Activated CD8-positive, alpha-beta memory T cell treated with anti-CD3 and anti-CD28 coated beads for 24 hours (primary cell): ENCODE measurements at regions not wholly inside any gene's neighbourhood (a gene's known extent, or its start where the extent isn't known, plus 50 kb on each side); places are given as distances from the start of the nearest gene placed in this dataset.

ENCODE experiments used
- DNase-seq: peaks from one replicate; pipeline ENCODE4 v3.0.0-alpha.2; 2020

DNA sequence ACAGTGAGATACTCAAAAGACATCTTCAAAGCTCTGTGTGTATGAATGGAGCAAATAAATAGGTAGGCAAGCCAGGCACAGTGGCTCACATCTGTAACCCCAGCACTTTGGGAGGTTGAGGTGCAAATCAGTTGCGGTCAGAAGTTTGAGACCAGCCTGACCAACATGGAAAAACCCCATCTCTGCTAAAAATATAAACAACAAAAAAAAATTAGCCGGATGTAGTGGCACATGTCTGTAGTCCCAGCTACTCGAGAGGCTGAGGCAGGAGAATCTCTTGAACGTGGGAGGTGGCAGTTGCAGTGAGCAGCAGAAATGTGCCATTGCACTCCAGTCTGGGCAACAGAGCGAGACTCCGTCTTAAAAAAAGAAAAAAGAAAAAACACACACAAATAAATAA lies 945.1 kb upstream of the PIK3C3 start:
- DNase-seq: no peak

DNA sequence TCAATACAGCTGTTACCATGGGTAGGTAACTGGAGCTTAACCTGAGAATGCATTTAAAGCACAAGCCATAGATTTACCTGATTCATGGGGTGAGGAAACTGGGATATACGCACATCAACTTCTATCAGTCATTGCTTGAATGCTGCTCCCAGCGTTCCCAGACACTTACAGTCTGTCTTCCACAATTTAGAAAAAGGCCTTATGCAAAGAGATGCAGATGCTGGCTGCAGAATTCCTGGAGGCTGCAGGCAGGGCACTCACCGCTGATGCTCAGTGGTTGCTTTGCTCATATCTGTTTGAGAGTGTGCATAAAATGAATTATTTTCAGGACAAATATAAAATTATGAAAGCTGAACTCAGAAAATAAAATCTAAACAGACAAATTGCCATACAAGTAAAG lies 950.7 kb upstream of the PIK3C3 start:
- no peak for DNase-seq

DNA sequence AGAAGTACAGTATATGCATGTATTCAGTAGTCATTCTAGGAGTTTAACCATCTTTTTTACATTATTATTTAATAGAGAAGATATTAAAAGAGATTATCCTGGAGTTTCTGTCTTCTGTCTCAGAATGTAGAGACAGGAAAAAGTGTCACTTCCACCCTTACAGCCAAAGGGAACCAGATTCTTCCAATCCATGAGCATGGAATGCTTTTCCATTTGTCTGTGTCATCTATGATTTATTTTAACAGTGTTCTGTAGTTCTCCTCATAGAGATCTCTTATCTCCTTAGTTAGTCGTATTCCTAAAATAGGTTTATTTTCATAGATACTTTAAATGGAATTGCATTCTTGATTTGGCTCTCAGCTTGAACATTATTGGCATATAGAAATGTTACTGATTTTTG lies 959.5 kb upstream of the PIK3C3 start:
- DNase-seq: no peak

DNA sequence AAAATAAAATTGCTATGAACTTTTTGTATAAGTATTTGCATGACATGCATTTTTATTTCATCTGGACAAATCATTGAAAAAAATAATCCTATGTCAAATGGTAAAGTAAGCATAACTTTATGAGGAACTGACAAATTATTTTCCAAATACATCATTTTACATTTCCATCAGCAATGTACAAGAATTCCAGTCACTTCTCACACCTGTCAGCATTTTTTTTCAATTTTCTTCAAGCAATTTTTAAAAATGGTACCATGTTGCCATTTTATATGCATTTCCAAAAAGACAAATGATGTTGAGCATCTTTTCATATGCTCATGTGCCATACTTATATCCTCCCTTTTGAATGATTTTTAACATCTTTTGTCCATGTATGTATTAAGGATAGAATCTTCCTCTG lies 961.7 kb upstream of the PIK3C3 start:
- no peak for DNase-seq

DNA sequence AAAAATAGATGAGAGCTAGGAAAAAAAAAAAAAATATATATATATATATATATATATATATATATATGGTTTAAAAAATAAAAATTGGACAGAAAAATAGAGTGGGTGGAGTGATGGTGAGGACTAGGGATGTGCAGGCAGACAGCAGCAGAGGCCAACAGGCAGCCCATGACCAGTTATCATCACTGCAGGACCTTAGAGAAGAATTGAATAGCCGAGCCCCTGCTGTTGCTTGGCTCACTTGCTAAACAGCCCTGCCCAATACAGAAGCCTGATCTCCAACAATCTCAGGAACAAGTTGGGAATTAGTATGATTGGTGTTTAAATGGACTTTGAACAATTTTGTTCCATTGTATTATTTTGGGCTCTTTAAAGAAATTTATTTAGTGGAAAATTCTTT lies 967.5 kb upstream of the PIK3C3 start:
- no peak for DNase-seq

DNA sequence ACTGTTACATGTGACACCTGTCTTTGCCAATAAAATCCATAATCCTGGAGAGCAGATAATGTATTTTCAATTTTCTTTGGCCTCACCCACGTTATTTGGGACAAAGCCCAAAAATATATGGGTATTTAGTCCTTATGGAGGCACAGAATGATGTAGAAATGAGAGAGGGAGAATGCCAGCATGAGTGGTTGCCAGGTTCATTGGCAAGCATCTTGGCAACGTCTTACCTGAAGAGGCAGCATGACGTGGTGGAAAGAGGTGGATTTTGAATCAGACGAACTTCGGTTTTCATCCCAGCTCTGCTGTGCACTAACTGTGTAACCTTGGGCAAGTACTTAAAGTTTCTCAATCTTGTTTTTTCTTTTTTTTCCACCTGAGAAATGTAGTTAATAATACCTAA lies 969.6 kb upstream of the PIK3C3 start:
- no peak for DNase-seq

DNA sequence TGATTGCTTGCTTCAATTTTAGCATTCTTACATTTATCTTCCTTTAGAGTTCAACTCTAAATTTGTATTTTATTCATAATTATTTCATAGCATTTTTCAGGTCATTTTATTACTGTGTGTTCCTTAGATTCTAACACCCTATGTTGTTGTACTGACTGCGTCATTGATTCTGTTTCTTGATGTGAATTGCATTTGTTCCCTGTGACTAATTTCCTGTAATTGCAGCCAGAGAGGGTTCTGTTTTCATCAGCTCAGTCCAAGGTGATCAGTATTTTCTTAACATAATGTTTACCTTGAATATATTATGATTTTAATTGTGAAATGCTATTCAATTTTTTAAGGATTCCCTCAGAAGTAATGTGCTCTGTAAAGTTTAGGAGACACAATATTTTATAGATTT lies 970.2 kb upstream of the PIK3C3 start:
- no peak for DNase-seq

DNA sequence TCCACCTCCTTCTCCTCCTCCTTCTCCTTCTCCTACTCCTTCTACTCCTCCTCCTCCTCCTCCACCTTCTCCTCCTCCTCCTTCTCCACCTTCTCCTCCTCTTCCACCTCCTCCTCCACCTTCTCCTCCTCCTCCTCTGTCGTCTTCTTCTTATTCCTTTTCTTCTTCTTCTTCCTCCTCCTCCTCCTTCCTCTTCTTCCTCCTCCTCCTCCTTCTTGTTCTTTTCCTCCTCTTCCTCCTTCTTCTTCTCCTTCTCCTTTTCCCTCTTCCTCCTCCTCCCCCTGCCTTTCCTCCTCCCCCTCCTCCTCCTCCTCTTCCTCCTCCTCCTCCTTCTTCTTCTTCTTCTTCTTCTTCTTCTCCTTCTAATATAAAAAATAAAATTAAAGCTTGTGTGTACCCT lies 971.2 kb upstream of the PIK3C3 start:
- no peak for DNase-seq

DNA sequence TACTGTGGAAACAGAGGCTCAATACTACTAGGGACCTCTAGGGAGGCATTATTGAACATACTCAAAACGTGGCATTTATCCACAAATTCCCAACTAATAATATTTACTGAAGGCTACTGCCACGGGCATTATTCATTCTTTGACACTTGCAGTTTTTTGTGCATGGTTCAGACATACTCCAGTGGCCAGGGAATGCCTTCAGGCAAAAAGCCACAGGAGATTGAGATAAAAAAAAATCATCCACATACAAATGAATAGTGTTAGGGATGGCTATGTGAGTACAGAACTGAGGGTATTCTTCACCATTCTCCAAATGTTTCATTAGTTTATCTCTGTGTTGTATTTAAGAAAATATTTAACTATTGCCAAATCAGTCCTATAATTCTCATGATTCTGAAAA lies 974.9 kb upstream of the PIK3C3 start:
- no peak for DNase-seq

DNA sequence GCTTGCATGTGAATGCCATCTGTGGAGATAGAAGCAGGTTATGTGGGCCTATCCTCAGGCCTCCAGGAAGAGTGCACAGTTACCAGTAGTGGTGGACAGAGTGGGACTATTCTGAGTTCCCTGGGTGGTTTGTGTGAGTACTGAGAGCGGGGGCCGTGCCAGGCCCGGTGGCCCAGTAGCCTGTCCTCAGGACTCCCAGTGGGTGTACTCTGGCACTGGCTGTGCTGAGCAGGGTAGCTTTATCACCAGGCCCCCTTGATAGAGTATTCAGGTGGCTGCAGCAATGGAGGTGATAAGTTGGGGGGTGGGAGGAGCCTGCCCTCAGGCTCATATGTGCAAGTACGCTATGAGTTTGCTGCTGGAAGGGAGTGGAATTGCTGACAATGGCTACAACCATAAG lies 979.0 kb upstream of the PIK3C3 start:
- no peak for DNase-seq

DNA sequence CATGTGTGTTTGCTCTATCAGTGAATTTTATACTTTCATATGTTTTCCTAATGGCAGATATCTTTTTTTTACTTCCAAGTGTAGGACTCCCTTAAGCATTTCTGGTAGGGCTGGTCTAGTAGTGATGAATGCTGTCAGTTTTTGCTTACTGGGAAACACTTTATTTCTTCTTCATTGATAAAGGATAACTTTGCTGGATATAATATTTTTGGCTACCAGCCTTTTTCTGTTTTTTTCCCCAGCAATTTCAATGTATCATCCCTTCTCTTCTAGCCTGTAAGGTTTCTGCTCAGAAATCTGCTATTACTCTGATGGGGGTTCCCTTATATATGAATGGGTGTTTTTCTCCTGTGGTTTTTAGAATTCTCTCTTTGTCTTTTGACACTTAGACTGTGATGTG lies 980.6 kb upstream of the PIK3C3 start:
- no peak for DNase-seq

DNA sequence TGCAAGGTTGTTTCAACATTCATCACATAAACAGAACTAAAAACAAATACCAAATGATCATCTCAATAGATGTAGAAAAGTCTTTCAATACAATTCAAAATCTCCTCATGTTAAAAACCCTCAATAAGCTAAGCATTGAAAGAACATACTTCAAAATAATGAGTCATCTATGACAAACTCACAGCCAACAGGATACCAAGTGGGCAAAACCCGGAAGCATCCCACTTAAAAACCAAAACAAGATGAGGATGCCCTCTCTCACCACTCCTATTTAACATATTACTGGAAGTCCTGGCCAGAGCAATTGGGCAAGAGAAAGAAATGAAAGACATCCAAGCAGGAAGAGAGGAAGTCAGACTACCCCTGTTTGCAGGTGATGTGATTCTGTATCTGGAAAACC lies 992.2 kb upstream of the PIK3C3 start:
- DNase-seq: no peak

DNA sequence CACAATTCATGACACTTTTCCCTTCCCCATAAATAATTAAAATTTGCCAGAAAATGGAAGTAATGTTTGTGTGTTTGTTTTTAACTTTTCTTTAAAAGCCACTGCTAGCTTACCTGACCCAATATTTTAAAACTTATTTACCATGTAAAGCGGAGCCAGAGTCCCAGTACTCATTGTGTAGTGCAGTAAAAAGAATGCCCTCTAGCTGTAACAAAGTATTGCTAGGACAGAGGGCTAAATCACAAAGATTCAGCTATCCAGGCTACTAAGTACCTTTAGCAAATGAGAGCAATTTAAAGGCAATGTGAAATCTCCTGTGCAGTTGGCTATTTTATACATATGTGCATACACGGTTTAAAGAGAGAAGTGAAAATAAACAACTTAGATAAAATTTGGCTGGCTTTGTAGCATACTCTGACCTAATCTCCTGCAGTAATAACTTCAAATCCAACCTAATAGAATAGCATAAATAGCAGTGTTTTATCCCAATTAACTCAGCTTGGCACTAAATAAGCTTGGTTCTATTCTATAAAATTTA lies 997.4 kb upstream of the PIK3C3 start:
- DNase-seq: no peak

DNA sequence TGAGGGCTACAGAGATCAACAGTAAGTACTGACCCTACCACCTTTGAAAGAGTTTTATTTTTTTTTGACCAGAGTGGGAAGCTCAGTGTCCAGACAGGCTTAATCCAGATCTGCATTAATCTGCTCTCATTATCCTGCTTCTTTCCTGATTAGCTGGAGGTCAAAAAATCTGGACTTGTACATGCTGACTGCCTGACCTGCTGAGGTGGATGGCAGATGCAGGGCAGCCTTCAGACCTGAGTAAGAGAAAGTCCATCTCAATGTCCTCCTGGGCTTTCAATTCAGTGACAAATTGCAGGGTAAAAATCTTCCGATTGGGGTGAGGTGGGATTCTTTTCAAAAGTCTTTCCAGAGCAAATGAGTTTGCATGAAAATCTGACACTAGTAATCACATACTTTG lies 998.8 kb upstream of the PIK3C3 start:
- DNase-seq: no peak

DNA sequence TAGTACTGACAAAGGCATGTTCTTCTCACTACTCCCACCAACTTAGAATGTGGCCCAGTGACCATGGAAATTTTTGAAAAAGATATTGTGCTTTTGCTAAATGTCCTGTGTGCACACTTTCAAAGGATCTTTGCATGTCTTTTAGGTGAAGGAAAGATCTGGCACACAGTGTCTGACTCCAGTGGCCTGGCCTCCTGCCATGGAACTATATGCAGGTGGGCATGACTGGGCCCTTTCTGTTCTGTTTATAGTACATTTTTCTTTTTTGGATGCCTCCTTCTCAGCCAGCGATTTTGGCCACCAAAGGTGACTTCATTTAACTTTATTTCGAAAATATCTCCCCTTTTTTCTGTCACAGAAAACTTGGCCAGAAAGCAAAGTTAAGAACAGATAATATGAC lies 999.7 kb upstream of the PIK3C3 start:
- no peak for DNase-seq

DNA sequence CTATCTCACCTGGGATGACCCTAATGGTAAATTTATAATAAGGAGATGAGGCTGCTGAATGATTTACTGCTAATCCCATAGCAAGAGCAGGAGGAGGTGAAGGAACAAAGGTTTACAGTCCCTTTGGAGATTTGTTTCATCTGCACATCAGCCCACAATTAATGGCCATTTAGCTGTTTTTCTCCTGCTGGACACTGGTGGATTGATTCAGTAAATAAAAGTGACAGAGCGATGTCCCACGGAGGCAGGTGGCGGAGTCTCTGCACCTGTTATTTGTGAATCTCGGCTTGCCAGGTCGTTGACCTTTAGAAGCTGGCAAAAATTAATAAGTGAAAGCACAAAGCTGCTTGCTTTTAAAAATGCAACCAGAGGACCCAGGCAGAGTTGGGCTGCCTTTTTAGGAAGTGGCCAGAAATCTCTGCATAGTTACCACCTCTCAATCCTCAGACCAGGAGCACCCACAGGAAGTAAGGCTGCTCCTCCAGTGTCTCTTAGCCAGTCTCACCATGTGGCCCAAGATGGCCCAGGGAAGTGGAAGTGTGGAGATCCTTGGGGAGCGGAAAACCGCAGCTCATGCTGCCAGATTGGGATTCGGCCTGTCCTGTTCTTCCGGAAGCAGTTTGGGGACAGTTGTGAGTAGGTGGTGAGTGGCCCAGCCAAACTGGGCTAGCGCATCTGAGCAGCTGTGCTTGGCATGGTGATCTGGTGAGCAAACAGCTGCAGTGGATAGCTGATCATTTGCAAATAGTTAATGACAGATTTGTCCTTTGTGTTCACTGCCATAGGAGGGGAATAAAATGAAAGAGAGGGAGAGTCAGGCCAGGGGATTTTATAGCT lies 1005.7 kb upstream of the PIK3C3 start:
- DNase-seq: no peak

DNA sequence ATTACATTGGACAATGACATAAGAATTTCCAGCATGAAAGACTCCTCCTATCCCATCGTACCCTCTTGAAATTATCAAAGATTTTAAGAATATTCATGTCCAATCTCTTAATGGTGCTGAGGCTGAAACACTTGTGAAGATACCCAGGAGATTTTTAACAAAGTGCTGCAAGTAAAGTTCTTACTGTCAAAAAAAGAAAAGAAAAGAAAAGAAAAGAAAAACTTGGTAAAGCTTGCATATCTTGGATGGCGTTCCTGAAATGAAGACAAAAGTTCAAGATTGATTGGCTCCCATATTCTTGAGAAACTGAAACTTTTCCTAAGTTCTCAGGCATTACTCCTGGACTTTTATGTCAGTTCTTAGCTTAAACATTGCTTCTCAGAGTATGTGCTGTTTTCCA lies 1010.5 kb upstream of the PIK3C3 start:
- DNase-seq: no peak

DNA sequence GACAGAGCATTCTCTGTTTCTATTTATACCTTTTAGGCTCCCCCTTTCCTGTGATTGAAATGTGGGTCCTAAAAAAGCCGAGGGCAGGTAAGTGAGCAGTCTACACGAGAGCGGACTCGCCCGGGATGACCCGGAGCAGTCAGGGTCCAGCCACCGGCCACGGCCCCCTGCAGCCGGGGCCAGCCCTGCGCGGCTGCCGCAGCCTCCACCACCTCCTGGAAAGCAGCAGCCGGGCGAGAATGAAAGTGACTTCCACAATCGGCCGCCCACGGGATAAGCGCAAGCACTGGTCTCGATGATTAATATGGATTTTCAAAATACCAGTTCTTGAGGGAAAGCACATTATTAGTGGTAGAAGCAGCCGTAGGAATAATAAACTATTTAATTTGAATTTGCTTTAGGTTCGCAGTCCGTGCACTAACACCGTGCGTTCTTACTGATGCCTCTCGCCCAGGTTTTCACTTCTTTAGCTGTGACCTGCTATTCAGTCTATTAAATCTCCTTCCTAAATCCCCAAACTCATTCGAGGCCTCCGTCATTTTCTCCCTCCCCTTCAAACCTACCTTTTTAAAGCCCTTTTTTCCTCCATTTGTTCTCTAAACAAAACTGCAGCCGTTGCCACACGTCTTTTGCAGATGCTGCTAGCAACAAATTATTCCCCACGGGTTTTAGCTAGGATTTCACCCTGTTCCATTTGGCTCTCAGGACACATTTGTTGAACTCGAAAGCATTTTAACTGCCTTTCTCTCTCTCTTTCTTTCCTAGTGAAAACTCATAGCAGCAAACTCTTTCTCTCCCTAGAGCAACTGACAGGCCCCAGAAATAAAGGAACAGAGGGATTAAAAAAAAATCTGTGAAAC lies 1015.1 kb upstream of the PIK3C3 start:
- no peak for DNase-seq

DNA sequence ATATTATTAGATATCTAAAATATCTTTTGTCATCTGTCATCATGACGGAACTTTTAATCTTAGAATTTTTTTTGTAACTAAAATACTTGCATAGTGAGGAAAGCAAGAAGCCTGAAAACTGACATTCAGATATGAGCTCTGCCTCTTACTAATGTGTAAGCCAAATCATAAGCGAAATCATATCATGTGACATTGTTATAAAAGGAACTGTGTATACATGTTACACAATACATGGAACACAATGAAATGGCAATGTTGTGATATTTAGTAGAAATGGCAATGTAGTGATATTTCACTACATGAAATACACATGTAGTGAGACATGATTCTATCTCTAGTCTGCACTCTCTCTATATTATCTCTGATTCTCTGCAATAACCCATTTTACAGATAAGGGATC lies 1016.4 kb upstream of the PIK3C3 start:
- no peak for DNase-seq

DNA sequence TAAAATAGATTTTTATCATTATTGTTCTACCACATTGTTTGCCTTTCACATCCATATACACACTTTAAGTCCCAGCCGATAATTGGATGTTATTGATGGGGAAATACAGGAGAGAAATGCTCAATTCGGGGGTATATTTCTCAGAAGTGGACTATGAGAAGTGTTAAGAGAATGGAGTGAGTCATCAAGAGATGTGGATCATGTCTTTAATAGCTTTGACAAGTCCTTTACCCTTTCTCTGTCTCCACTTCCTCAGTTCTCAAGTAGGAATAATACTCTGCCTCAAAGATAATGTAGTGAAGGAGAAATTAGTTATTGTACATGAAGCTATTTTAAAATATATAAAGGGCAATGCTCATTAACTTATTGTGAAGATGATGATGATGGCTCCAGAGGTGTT lies 1017.6 kb upstream of the PIK3C3 start:
- no peak for DNase-seq

DNA sequence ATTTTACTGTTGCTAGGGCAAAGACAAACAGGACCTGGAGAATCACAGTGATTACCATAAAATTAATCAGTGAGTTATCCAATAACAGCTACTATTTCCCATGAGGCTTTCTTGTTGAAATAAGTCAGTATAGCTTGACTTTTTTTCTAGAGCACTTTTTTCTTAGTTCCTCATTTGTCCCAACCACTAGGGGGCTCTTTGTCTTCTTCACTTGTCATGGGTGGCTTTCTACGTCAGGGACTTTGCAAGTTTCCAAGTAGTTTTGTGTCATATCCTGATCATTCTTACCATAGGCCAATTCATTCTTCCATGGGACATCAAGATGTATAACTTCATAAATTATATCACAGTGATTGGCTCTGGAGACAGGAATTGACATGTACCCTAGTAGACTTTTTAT lies 1019.6 kb upstream of the PIK3C3 start:
- DNase-seq: no peak

DNA sequence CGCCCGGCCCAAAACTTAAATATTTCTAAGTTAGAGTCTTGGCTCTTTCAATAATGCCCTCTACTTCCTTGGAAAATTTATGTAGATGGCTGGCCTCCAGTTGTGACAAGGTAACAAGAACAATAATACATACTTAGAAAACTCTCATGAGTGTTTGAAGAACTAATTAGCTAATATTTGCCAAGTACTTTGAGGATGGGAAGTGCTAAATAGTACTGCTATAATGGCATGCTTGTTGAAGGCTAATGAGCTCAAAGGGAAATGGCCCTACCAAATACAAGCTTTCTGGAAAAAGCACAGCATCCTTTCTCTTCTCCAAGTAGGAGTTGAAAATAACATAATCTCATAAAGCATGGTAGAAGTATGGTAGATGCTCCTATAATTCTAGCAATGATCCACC lies 1022.2 kb upstream of the PIK3C3 start:
- DNase-seq: no peak

DNA sequence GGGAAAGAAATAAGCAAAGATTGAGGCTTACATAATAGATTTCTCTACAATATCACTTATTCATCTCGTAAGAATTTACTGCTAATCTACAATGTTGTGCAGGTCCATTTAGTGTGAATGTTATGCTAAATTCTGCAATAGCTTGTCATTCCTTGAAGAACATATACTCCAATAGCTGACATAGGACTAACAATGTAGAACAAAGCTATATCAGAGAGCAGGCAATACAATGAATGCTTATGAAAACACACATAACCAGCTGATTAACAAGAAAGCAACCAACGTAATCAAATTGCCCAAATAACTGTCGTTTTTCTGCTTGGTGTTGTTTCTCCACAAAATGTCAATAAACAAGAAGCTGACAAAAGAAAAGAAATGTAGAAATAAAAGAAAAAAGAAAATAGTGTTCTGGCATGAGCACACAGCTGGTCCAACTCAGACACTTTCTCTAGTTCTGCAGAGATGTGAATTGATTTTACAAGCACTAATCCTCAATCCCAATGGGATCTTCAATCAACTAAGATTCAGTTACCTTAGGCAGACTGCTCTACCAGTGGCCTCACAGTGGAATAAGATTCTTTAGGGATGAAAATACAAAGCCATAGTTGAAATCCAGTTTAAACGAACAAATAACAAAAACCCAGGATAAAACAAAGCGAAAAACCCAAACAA lies 1024.7 kb upstream of the PIK3C3 start:
- no peak for DNase-seq

DNA sequence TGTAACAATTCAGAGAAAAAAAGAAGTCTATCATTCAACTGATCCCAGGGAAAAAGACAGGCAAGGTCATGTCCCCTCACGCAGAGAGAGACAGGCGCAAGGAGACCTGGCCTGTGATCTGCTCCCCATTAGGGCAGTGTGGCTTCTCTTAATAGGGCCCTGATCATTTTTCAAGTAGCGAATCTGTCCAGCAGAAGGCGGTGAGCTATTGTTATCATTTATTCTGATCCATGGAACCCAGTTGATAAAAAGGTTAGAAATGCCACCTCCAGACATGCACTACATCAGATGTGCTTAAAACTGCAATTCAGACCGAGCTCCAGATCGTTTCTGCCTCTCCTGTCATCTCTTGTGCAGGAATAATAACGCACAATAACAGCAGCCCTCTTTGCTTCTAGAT lies 1025.6 kb upstream of the PIK3C3 start:
- DNase-seq: no peak
